Testis (tissue), 2 donors: ENCODE measurements at regions not wholly inside any gene's neighbourhood (a gene's known extent, or its start where the extent isn't known, plus 50 kb on each side); places are given as distances from the start of the nearest gene placed in this dataset.

Experiments used
- CTCF ChIP-seq, 3 experiments: fragments of 450-650 bp in 2 of 3; fragments of 200-600 bp in 1 of 3; sonication (generic) in 1 of 3; IDR thresholded peaks; one replicate each; pipeline ENCODE4 v1.5.1; 2016 to 2019; ENCODE audit warnings: antibody characterized with exemption in 3 of 3, mild to moderate bottlenecking in 2 of 3, moderate library complexity in 1 of 3
- POLR2A ChIP-seq: fragments of 450-650 bp; IDR thresholded peaks from one replicate; pipeline ENCODE4 v1.6.1; 2017; ENCODE audit warnings: antibody characterized with exemption, mild to moderate bottlenecking, moderate library complexity

DNA sequence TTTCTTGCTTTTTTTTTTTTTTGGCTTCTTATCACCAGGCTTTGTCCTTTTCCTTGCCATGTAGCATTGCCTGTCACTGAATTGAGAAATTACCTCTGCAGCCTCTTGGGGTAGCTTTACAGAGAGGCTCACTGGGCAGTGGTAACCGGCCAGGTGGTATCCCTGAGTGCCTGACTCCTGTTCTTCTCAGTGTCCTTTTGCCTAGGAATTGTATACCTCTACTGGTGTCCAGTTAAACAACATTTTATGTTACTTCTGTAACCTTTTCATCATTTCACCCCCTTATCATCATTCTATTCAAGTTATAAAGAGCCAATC lies 523.9 kb downstream of the BCL11A start:
- TF ChIP-seq CTCF (IDR thresholded peaks at IDR 0.05) (no peak), POLR2A (no peak)
